Epidermal melanocyte (primary cell): ENCODE measurements at regions not wholly inside any gene's neighbourhood (a gene's known extent, or its start where the extent isn't known, plus 50 kb on each side); places are given as distances from the start of the nearest gene placed in this dataset.
"Not testable (repeated sequence)": the region's sequence is repeated elsewhere in the genome, so short reads cannot be mapped to it uniquely, and the experiment has no call there.

ENCODE experiments used
- DNase-seq: peaks from one replicate; pipeline ENCODE4 v3.0.0; 2011; ENCODE audit warnings: low spot score; ENCODE audit not compliant: insufficient read length

GRCh38 chr12:129959889-129960288 lies 56.1 kb upstream of the TMEM132D start:
- no peak for DNase-seq

GRCh38 chr12:129961091-129961490 lies 57.3 kb upstream of the TMEM132D start:
- DNase-seq = no peak

- DNase-seq = no peak
Observed at GRCh38 chr12:129961856-129962255, 58.0 kb upstream of the TMEM132D start.

- DNase-seq = no peak
Observed at GRCh38 chr12:129964300-129964699, 60.5 kb upstream of the TMEM132D start.

- no peak for DNase-seq
Observed at GRCh38 chr12:129964826-129965457, 61.1 kb upstream of the TMEM132D start.

- DNase-seq = no peak
Observed at GRCh38 chr12:129966146-129966995, 62.5 kb upstream of the TMEM132D start.

- no peak for DNase-seq
Observed at GRCh38 chr12:129971721-129972120, 67.9 kb upstream of the TMEM132D start.

GRCh38 chr12:129973236-129973961 lies 69.6 kb upstream of the TMEM132D start:
- DNase-seq = no peak

GRCh38 chr12:129984106-129984505 lies 80.3 kb upstream of the TMEM132D start:
- no peak for DNase-seq

GRCh38 chr12:129987841-129988240 lies 84.0 kb upstream of the TMEM132D start:
- no peak for DNase-seq

- no peak for DNase-seq
Observed at GRCh38 chr12:129994634-129995033, 90.8 kb upstream of the TMEM132D start.

GRCh38 chr12:129997239-129997638 lies 93.4 kb upstream of the TMEM132D start:
- no peak for DNase-seq

GRCh38 chr12:130004310-130004877 lies 100.6 kb upstream of the TMEM132D start:
- not testable (repeated sequence) for DNase-seq

GRCh38 chr12:130007771-130008170 lies 103.9 kb upstream of the TMEM132D start:
- DNase-seq = no peak

GRCh38 chr12:130008241-130008640 lies 104.4 kb upstream of the TMEM132D start:
- DNase-seq = no peak

- DNase-seq = no peak
Observed at GRCh38 chr12:130009961-130010360, 106.1 kb upstream of the TMEM132D start.

- no peak for DNase-seq
Observed at GRCh38 chr12:130011611-130012385, 108.0 kb upstream of the TMEM132D start.

GRCh38 chr12:130013771-130014484 lies 110.1 kb upstream of the TMEM132D start:
- no peak for DNase-seq

GRCh38 chr12:130014485-130014807 lies 110.6 kb upstream of the TMEM132D start:
- no peak for DNase-seq

- DNase-seq = no peak
Observed at GRCh38 chr12:130016194-130016593, 112.4 kb upstream of the TMEM132D start.

GRCh38 chr12:130016986-130017385 lies 113.2 kb upstream of the TMEM132D start:
- DNase-seq = no peak
